Endodermal cell (in vitro differentiated cells): ENCODE measurements at regions not wholly inside any gene's neighbourhood (a gene's known extent, or its start where the extent isn't known, plus 50 kb on each side); places are given as distances from the start of the nearest gene placed in this dataset.

ENCODE experiments used
- DNase-seq: peaks from one replicate; pipeline ENCODE4 v3.0.0-alpha.2; 2017
- H3K27ac ChIP-seq: 2 replicates; pipeline ENCODE4 v1.5.1; 2013; ENCODE audit warnings: mild to moderate bottlenecking, low read depth, low read length, moderate library complexity
- H3K27me3 ChIP-seq: 2 replicates; pipeline ENCODE4 v1.6.1; 2013; ENCODE audit warnings: mild to moderate bottlenecking, low read length, moderate library complexity; ENCODE audit not compliant: insufficient read depth, control insufficient read depth, poor library complexity, severe bottlenecking
- H3K36me3 ChIP-seq: 2 replicates; pipeline ENCODE4 v1.7.0; 2013; ENCODE audit warnings: mild to moderate bottlenecking, low read length, moderate library complexity; ENCODE audit not compliant: control insufficient read depth, insufficient read depth
- H3K4me1 ChIP-seq: one replicate; pipeline ENCODE4 v1.7.0; 2013; ENCODE audit warnings: low read length; ENCODE audit not compliant: control insufficient read depth, insufficient read depth
- H3K4me3 ChIP-seq: 2 replicates; pipeline ENCODE4 v1.5.1; 2013; ENCODE audit warnings: mild to moderate bottlenecking, low read length, moderate library complexity
- H3K9ac ChIP-seq: 2 replicates; pipeline ENCODE4 v1.6.1; 2013; ENCODE audit warnings: mild to moderate bottlenecking, low read length, moderate library complexity; ENCODE audit not compliant: poor library complexity, severe bottlenecking; ENCODE audit errors: extremely low read depth
- H3K9me3 ChIP-seq: 2 replicates; pipeline ENCODE4 v1.6.1; 2013; ENCODE audit warnings: mild to moderate bottlenecking, low read length, moderate library complexity; ENCODE audit not compliant: control insufficient read depth
- H3K27ac Mint-ChIP-seq: 2 replicates; pipeline ENCODE4 v1.8.0; 2020; ENCODE audit warnings: mixed read lengths
- H3K27me3 Mint-ChIP-seq: 2 replicates; pipeline ENCODE4 v1.8.0; 2021; ENCODE audit warnings: mild to moderate bottlenecking, mixed read lengths; ENCODE audit not compliant: insufficient read depth
- H3K36me3 Mint-ChIP-seq: 2 replicates; pipeline ENCODE4 v1.8.0; 2020; ENCODE audit warnings: low read depth, mixed read lengths
- H3K4me1 Mint-ChIP-seq: 2 replicates; pipeline ENCODE4 v1.8.0; 2020; ENCODE audit warnings: mixed read lengths
- H3K4me3 Mint-ChIP-seq: 2 replicates; pipeline ENCODE4 v1.8.0; 2020; ENCODE audit warnings: mild to moderate bottlenecking, moderate library complexity, mixed read lengths
- H3K9me3 Mint-ChIP-seq: 2 replicates; pipeline ENCODE4 v1.8.0; 2020; ENCODE audit warnings: mild to moderate bottlenecking, mixed read lengths
- WGBS, 2 experiments: methylation state at CpG; one replicate each; pipeline versions ENCODE4 v1.1.5 to v1.1.7; 2013; ENCODE audit warnings: missing lambda C conversion rate in 2 of 2, mixed read lengths in 1 of 2; ENCODE audit not compliant: insufficient coverage in 1 of 2, insufficient read length in 1 of 2; 5-methylcytosine and 5-hydroxymethylcytosine counted together
- TF ChIP-seq, protein P1 (sequence below): fragments of 200-600 bp; sonication (generic); conservative IDR thresholded peaks from 2 replicates; pipeline ENCODE4 v1.5.0; 2021; ENCODE audit warnings: antibody characterized with exemption, mild to moderate bottlenecking

DNA sequence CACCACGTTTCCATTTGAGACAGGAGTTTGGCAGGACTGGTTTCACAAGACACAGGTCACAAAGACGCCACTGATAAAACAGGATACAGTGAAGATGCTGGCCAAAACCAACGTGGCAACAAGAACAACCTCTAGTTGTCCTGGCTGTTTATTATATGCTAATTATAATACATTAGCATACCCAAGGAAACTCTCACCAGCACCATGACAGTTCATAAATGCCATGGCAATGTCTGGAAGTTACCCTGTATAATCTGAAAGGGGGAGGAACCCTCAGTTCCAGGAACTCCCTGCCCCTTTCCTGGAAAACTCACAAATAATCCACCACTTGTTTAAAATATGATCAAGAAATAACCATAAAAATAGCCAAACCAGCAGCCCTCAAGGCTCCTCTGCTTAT is 148.3 kb downstream of the RBM43 start:
- H3K27me3 ChIP-seq = no peaks in the 10 kb centered on the region
- H3K4me1 ChIP-seq = no peaks in the 10 kb centered on the region
- no peak overlapping the region for H3K27ac ChIP-seq
- no peak overlapping the region for H3K4me3 ChIP-seq
- H3K36me3 ChIP-seq = no peaks in the 10 kb centered on the region
- no peak for DNase-seq
- no peaks in the 10 kb centered on the region for H3K36me3 Mint-ChIP-seq
- no peak overlapping the region for H3K4me3 Mint-ChIP-seq
- TF ChIP-seq, protein P1, sequence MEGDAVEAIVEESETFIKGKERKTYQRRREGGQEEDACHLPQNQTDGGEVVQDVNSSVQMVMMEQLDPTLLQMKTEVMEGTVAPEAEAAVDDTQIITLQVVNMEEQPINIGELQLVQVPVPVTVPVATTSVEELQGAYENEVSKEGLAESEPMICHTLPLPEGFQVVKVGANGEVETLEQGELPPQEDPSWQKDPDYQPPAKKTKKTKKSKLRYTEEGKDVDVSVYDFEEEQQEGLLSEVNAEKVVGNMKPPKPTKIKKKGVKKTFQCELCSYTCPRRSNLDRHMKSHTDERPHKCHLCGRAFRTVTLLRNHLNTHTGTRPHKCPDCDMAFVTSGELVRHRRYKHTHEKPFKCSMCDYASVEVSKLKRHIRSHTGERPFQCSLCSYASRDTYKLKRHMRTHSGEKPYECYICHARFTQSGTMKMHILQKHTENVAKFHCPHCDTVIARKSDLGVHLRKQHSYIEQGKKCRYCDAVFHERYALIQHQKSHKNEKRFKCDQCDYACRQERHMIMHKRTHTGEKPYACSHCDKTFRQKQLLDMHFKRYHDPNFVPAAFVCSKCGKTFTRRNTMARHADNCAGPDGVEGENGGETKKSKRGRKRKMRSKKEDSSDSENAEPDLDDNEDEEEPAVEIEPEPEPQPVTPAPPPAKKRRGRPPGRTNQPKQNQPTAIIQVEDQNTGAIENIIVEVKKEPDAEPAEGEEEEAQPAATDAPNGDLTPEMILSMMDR = no peak
- peaks cover 6% of the 10 kb centered on the region for H3K4me1 Mint-ChIP-seq
- H3K9me3 Mint-ChIP-seq = peaks cover 16% of the 10 kb centered on the region
- H3K27me3 Mint-ChIP-seq = no peaks in the 10 kb centered on the region
- 78 to 100% methylated on average over 1 to 3 of the region's 3 CpGs for WGBS, 2 experiments
- no peak overlapping the region for H3K27ac Mint-ChIP-seq
- peaks cover 11% of the 10 kb centered on the region for H3K9me3 ChIP-seq
- H3K9ac ChIP-seq = no peak overlapping the region

GRCh38 chr2:151111599-151112278 is 149.9 kb downstream of the RBM43 start:
- H3K4me3 ChIP-seq = no peak overlapping the region
- H3K27ac ChIP-seq = no peak overlapping the region
- peak; percentile 49 for DNase-seq
- Mint-ChIP-seq H3K27ac (peak overlapping the region; percentile 66), H3K36me3 (no peaks in the 10 kb centered on the region), H3K4me1 (peaks cover 6% of the 10 kb centered on the region), H3K27me3 (no peaks in the 10 kb centered on the region), H3K9me3 (peaks cover 4% of the 10 kb centered on the region), H3K4me3 (no peak overlapping the region)
- no peak overlapping the region for H3K9ac ChIP-seq
- no peaks in the 10 kb centered on the region for H3K9me3 ChIP-seq
- no peaks in the 10 kb centered on the region for H3K36me3 ChIP-seq
- no peaks in the 10 kb centered on the region for H3K4me1 ChIP-seq
- WGBS, 2 experiments = 43 to 50% methylated on average over 1 of the region's 1 CpG
- no peaks in the 10 kb centered on the region for H3K27me3 ChIP-seq
- TF ChIP-seq, protein P1 = no peak

- Histone ChIP-seq H3K27ac (no peak overlapping the region), H3K4me3 (no peak overlapping the region), H3K9me3 (no peaks in the 10 kb centered on the region), H3K27me3 (no peaks in the 10 kb centered on the region), H3K36me3 (no peaks in the 10 kb centered on the region), H3K9ac (no peak overlapping the region), H3K4me1 (no peaks in the 10 kb centered on the region)
- Mint-ChIP-seq H3K27ac (no peak overlapping the region), H3K27me3 (no peaks in the 10 kb centered on the region), H3K9me3 (peaks cover 2% of the 10 kb centered on the region), H3K36me3 (no peaks in the 10 kb centered on the region), H3K4me3 (no peak overlapping the region), H3K4me1 (peaks cover 4% of the 10 kb centered on the region)
- TF ChIP-seq, protein P1 = no peak
- WGBS, 2 experiments = 91 to 94% methylated on average over 2 to 3 of the region's 3 CpGs
- no peak for DNase-seq
Observed at GRCh38 chr2:151106805-151107506, 154.7 kb downstream of the RBM43 start.
